ENCODE measurements at regions not wholly inside any gene's neighbourhood (a gene's known extent, or its start where the extent isn't known, plus 50 kb on each side); places are given as distances from the start of the nearest gene placed in this dataset.
"Not testable (repeated sequence)": the region's sequence is repeated elsewhere in the genome, so short reads cannot be mapped to it uniquely, and the experiment has no call there.

- DNase-seq, result no peak
Measured at GRCh38 chr16:9593440-9593839, 502.0 kb downstream of the HAPSTR1 start.

GRCh38 chr16:9594047-9594446 lies 502.6 kb downstream of the HAPSTR1 start:
- no peak for DNase-seq

DNA sequence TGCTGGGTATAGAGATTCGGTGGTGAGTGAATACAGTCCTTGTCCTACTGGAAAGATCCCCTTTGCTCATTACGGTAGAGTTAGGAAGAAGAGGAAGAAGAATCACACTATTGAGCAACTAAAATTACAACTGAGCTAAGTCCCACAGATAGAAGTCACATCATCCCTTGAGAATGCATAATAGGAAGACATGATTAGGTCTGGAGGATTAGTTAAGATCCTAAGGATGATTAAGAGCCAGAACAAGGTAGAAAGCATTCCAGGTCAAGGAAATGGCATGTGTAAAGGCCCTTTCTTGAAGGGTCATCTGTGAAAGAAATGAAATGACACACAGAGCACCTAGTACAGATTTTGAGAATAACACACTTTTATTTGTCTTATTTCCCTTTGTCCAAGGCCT lies 503.5 kb downstream of the HAPSTR1 start:
- DNase-seq, result no peak

DNA sequence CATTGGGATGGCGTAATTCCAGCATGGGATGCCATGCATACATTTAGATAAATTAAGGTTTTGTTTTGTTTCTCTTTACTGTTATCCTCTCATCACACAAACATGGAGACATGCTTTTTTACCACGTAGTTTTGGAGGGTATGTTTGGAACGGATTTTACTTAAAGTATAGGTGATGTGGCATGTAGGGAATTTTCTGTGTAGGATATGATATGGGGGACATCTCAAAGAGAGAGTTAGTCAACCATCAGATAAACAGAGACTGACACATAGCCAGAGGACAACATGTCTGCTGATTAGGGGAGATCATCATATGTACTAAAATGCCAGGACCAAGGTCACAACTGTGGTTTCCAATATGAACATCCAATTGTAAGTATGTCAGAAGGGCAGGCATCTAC lies 503.9 kb downstream of the HAPSTR1 start:
- DNase-seq, result no peak

GRCh38 chr16:9596788-9597187 lies 505.3 kb downstream of the HAPSTR1 start:
- DNase-seq, result no peak

- no peak for DNase-seq
Measured at GRCh38 chr16:9597967-9598730, 506.7 kb downstream of the HAPSTR1 start.

GRCh38 chr16:9598731-9599083 lies 507.3 kb downstream of the HAPSTR1 start:
- DNase-seq, result no peak

DNA sequence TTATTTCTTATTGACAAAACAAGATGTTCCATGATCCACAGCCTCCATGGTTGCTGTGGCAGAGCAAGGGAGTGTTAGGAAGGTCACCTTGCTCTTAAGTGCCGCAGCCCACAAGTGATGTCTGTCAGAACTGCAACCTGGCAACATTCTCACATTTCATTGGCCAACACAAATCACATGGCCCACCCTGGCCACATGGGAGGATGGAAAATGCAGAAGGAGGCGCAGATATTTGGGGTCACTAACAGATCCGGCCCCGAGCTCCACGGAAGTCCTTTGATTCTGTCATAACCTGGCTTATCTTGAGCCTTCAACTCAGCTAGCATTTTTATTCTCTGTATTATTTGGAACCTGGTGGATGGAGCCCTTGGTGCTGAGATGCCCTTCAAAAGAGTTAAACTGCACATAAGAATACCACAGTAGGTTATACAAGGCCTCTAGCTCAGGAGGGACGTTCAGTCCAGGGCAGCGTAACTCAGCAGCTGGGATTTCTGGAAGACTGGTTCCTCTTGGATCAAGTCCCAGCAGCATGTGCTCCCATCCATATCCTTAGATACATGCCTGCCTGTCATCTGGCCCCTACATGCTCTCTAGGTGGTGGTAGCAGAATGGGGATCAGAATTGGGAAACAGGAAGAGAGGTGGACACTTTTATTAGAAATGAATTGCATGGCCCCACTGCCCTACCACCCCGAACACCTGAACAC lies 508.1 kb downstream of the HAPSTR1 start:
- no peak for DNase-seq

DNA sequence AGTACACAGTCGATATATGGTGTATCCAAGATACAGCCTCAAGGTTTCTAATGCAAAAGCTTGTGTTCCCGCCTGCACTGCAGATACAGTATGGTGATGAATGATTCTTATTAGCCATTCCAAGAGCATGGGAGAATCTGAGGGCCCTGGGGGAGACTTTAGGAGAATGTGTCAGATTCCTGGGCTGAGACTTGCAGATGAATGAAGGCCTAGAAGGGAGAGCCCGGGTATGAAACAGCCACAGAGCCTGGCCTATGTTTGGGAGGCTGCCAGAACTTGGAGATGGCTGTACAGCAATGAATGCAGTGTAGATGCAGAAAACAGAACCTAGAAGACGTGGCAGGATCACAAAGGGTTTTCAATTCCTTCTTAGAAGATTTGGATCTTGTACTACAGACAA lies 510.7 kb downstream of the HAPSTR1 start:
- DNase-seq, result no peak

- no peak for DNase-seq
Measured at GRCh38 chr16:9603316-9603715, 511.9 kb downstream of the HAPSTR1 start.

- no peak for DNase-seq
Measured at GRCh38 chr16:9607515-9608230, 516.2 kb downstream of the HAPSTR1 start.

DNA sequence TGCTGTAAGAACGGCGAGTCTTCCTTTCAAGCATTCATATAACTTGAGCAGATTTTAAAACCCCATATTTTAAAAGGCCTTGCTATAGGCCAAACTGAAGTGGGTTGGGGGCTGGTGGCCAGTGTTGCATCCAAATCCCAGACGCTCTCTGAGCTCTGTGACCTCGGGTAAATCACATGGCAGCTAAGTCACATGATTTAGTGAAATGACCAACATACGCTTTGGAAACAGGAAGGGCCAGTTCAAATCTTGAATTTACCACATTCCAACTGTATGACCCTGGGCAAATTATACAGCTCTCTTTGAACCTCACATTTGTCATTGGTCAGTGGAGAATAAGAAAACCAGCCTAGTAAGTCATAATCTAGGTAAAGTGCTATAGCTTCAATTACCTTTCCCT lies 519.3 kb downstream of the HAPSTR1 start:
- peak; percentile 21 for DNase-seq

GRCh38 chr16:9612267-9612666 lies 520.8 kb downstream of the HAPSTR1 start:
- DNase-seq, result no peak

- DNase-seq, result no peak
Measured at GRCh38 chr16:9614389-9614788, 522.9 kb downstream of the HAPSTR1 start.

- no peak for DNase-seq
Measured at GRCh38 chr16:9622268-9622667, 530.8 kb downstream of the HAPSTR1 start.

- peak; percentile 42 for DNase-seq
Measured at GRCh38 chr16:9625122-9625521, 533.7 kb downstream of the HAPSTR1 start.

GRCh38 chr16:9627427-9627826 lies 536.0 kb downstream of the HAPSTR1 start:
- no peak for DNase-seq

GRCh38 chr16:9630119-9630518 lies 538.7 kb downstream of the HAPSTR1 start:
- no peak for DNase-seq

- no peak for DNase-seq
Measured at GRCh38 chr16:9630985-9631384, 539.5 kb downstream of the HAPSTR1 start.

DNA sequence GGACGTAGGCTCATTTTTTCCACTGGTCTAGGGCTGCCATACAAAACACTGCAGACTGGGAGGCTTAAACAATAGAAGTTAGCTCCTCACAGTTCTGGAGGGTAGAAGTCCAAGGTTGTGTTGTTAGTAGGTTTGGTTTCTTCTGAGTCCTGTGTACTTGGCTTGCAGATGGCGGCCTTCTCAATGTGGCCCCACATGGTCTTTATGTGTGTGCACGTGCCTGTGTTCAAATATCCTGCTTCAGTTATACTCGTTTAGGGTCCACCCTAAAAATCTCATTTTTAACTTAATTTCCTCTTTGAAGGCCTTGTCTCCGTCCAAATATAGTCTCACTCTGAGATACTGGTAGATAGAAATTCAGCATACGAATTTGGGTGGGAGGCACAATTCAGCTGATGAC lies 542.4 kb downstream of the HAPSTR1 start:
- no peak for DNase-seq

DNA sequence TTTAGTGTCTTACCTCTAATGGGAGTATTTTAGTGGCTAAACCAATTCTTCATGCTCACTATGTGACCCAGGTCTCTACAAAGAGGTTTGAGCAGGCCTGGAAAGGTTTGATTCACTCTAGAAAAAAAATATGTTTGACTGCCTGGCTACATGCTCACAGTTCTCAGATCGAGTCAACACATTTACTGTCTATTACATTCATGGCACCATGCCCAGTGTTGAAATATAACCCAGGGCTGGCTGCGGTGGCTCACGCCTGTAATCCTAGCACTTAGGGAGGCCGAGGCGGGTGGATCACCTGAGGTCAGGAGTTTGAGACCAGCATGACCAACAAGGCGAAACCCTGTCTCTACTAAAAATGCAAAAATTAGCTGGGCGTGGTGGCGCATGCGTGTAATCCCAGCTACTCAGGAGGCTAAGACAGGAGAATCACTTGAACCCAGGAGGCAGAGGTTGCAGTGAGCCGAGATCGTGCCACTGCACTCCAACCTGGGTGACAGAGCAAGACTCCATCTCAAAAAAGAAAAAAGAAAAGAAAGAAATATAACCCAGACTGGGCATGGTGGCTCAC lies 543.8 kb downstream of the HAPSTR1 start:
- DNase-seq, result not testable (repeated sequence)

DNA sequence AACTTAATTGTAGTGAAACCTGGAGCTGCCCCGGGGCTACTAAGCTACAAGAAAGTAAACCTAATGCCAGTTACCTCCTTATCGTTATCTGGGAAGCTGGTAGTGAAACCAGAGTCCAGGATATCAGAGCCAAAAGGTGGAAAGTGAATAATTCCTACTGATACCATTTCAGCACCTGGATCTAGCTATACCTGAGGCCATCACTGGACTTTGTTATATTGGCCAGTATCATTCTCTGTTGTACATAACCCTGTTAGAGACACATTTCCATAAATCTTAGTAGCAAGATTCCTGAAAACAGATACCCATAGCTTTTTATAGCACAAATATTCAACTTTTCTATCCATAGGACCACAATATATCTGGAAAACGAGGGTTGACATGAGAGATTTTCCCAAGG lies 538.0 kb downstream of the GRIN2A start:
- no peak for DNase-seq

DNA sequence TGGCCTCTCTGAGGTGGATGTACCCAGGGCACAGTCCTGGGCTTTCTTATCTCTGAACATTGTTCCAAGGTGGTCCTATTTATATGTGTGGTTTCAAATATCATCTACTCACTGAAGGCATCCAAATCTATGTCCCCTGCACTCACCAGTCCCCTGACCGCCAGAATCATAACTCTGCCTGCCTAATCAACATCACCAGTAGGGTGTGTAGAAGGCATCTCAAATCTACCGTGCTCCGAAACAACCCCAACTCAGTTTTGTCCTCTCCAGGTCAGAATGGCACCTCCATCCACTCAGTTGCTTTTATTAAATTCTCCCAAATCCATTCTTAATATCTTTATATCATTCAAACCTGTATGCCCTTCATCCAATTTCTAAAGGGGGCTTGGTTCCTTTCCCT lies 536.3 kb downstream of the GRIN2A start:
- DNase-seq, result no peak

All from renal pelvis (tissue), 1 donor.